RWPE1 (cell line): ENCODE measurements at regions not wholly inside any gene's neighbourhood (a gene's known extent, or its start where the extent isn't known, plus 50 kb on each side); places are given as distances from the start of the nearest gene placed in this dataset.

Source experiments
- CTCF ChIA-PET: fragments of 350-600 bp; sonication (Branson Sonifier 250); formaldehyde crosslinking; extraction: SDS; loops from one replicate; lab custom pipeline; 2021; lab: Yijun Ruan, JAX
- POLR2A ChIA-PET: fragments of 400-600 bp; formaldehyde crosslinking; extraction: SDS; loops from one replicate; lab custom pipeline; 2020; ENCODE audit warnings: antibody characterized with exemption; ENCODE audit not compliant: low non-redundant PET; lab: Yijun Ruan, JAX
- DNase-seq: peaks from one replicate; pipeline ENCODE4 v3.0.0; 2012; ENCODE audit warnings: low spot score
- H3K27ac ChIP-seq: fragments of 450-650 bp; 2 replicates; pipeline ENCODE4 v1.5.1; 2017
- CTCF ChIP-seq: fragments of 450-650 bp; conservative IDR thresholded peaks from 2 replicates; pipeline ENCODE4 v1.5.1; 2017; ENCODE audit warnings: low read depth, mild to moderate bottlenecking

DNA sequence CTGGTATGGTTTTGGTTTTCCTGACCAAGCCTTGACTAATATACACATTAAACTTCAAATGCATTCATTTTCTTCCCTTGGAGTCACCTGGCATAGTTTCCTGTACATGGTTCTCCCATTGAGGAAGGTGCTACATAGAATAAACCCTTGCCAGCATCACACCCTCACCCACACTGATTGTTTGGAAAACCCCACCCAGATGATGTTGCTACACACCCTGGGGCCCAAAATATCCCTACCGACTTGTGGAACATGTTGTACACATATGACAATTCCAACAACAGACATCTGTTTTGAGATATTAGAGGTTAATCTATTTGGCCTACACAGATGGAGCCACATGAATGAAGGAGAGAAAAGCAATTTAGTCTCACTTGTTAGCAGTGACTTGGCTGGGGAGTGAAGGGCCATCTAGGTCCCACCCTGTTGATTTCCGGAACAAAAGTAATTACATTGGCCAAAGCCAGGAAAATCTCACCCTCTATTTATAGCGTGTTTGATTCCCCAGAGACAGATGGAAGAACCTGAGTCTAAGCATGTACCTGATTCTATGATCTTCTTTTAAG lies 606.0 kb upstream of the BTBD3 start:
- POLR2A ChIA-PET, result no interaction called here
- DNase-seq, result no peak
- no peak for TF ChIP-seq CTCF
- H3K27ac ChIP-seq, result no peak overlapping the region
- CTCF ChIA-PET, result interaction anchor here (0.6 kb wide), 1 partner anchor 232 kb away, joined by 6 read pairs; no protein-coding TSS in a partner anchor

DNA sequence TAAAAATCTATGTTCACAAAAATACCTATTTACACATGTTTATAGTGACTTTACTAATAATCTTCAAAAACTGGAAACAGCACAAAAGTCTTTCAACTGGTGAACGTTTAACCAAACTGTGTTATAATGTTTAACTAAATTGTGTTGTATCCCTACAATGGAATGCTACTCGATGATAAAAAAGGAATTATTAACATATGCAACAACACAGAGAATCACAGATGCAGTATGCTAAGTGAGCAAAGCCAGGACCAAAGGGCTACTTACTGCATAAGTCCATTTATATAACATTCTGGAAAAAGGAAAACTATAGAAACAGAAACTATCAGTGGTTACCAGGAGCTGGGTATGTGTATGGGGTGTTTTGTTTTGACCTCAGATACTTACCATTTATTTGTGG lies 602.2 kb upstream of the BTBD3 start:
- H3K27ac ChIP-seq, result no peak overlapping the region
- TF ChIP-seq CTCF, result no peak
- ChIA-PET POLR2A (no interaction called here), CTCF (no interaction called here)
- no peak for DNase-seq

DNA sequence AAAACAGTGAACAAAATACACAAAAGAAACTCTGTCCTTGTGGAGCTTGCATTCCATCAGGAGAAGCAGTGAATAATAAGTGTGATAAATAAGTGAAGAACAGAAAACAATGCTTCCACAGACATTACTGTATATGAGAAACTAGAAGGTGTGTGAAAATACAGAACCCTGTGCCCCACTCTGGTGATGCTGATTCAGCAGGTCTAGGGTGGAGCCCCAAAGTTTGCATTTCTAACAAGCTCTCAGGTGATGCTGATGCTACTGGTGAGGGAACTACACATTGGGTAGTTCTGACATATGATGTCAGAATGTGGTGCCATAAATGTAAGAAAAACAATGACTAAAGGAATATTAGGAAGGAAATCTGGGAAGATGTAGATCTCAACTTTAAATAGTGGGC lies 601.4 kb upstream of the BTBD3 start:
- no peak for DNase-seq
- POLR2A ChIA-PET, result no interaction called here
- TF ChIP-seq CTCF, result no peak
- H3K27ac ChIP-seq, result no peak overlapping the region
- CTCF ChIA-PET, result no interaction called here

- no peak overlapping the region for H3K27ac ChIP-seq
- ChIA-PET CTCF (interaction anchor here (0.6 kb wide), 1 partner anchor 40 kb away, joined by 4 read pairs; no protein-coding TSS in a partner anchor), POLR2A (no interaction called here)
- no peak for TF ChIP-seq CTCF
- no peak for DNase-seq
Measured at GRCh38 chr20:11320033-11320432, 597.7 kb upstream of the BTBD3 start.

GRCh38 chr20:11323816-11324215 lies 593.9 kb upstream of the BTBD3 start:
- no peak overlapping the region for H3K27ac ChIP-seq
- TF ChIP-seq CTCF, result no peak
- DNase-seq, result no peak
- ChIA-PET CTCF (no interaction called here), POLR2A (no interaction called here)

DNA sequence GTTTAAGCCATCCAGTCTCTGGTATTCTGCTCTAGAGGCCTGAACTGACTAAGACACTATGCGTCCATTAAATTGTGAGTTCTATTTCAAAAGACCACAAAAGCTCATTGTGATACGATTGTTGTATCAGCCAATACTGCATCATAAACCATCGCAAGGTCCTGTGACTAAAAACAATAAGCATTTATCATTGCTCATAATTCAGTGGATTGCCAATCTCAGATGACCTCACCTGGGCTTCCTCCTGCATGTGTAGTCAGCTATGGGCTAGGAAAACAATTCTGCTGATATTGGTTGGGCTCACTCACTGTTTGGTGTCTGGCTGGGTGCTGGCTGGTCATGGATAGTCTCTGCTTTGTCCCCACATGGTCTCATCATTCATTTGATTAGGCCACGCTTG lies 592.7 kb upstream of the BTBD3 start:
- no peak for TF ChIP-seq CTCF
- POLR2A ChIA-PET, result no interaction called here
- H3K27ac ChIP-seq, result no peak overlapping the region
- DNase-seq, result no peak
- CTCF ChIA-PET, result no interaction called here

DNA sequence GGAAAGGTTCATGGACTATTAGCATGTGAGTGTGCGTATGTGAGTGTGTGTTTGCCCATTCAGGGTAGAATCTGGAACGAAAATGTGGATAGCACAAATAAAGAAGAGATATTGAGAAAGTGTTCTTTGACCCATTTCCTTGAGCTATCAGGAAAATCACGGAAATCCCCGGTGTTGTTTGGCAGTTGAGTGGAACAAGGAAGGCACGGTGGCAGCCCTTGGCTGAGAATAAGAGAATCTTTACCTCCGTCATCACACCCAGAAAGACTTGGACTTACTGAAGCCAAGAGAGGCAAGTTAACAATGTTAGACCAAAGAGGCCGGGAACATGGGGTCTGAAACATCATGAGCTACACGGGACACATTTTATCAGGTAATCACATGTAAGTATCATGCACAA lies 588.9 kb upstream of the BTBD3 start:
- POLR2A ChIA-PET, result no interaction called here
- TF ChIP-seq CTCF, result no peak
- CTCF ChIA-PET, result interaction anchor here (0.5 kb wide), 1 partner anchor 684 kb away, joined by 3 read pairs; no protein-coding TSS in a partner anchor
- no peak overlapping the region for H3K27ac ChIP-seq
- no peak for DNase-seq
